Activated CD4-positive, CD25-positive, alpha-beta regulatory T cell (primary cell): ENCODE measurements at regions not wholly inside any gene's neighbourhood (a gene's known extent, or its start where the extent isn't known, plus 50 kb on each side); places are given as distances from the start of the nearest gene placed in this dataset.
"Not testable (repeated sequence)": the region's sequence is repeated elsewhere in the genome, so short reads cannot be mapped to it uniquely, and the experiment has no call there.

Experiments used
- DNase-seq, 4 experiments: peaks; one replicate each; lab custom pipeline; 2025; lab: John Stamatoyannopoulos, UW

DNA sequence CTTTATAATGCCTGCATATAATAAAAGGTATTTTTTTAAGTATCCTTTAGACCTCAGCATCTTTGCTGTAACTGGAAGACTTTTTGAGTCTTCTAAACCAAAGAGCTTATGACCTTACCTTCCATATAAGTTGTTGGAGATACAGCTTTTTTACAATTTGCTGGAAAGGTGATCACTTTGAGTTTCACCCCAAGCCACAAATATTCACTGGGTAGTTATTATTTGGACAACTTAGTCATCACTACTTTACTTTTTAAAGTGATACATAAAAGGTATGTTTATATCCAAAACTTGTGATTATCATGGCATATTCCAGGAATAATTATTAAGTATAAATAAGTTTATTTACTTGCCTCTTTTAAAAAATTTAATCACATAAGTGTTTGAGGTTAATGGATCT lies 246.7 kb upstream of the NRIP1 start:
- DNase-seq: no peak

DNA sequence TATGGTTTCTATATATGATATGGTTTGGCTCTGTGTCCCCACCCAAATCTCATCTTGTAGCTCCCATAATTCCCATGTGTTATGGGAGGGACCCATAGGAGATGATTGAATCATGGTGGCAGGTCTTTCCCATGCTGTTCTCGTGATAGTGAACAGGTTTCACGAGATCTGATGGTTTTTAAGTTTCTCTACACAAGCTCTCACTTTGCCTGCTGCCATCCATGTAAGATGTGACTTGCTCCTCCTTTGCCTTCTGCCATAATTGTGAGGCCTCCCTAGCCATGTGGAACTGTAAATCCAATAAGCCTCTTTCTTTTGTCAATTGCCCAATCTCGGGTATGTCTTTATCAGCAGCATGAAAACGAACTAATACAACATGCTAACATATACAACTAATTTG lies 252.2 kb upstream of the NRIP1 start:
- not testable (repeated sequence) for DNase-seq

DNA sequence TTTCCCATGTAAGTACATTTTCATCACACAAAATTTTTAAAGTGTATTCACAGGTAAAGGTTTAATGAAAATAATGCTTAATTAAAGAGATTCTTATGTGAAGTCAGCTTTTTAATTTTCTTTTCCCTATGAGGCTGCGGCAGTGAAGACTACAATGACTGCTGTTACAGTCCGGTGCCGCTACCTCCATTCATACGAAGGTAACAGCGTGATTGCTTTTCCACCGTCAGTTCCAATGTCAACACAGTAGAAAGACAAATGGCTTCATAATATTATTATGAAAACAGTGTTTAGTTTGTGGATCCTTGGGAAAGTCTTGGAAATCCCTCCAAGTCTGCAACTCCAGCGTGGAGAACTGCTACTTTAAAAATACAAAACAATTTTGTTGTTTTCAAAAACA lies 254.9 kb upstream of the NRIP1 start:
- DNase-seq: no peak

- DNase-seq: no peak
These were observed 259.7 kb upstream of the NRIP1 start for GRCh38 chr21:15324542-15324941.

GRCh38 chr21:15326032-15326867 lies 261.4 kb upstream of the NRIP1 start:
- no peak for DNase-seq

GRCh38 chr21:15327637-15328265 lies 263.0 kb upstream of the NRIP1 start:
- DNase-seq: no peak

- DNase-seq: no peak
These were observed 264.4 kb upstream of the NRIP1 start for GRCh38 chr21:15329191-15329590.

- DNase-seq: no peak
These were observed 266.1 kb upstream of the NRIP1 start for GRCh38 chr21:15330872-15331271.

GRCh38 chr21:15332572-15332971 lies 267.8 kb upstream of the NRIP1 start:
- no peak for DNase-seq

- no peak for DNase-seq
These were observed 268.4 kb upstream of the NRIP1 start for GRCh38 chr21:15333136-15333710.

DNA sequence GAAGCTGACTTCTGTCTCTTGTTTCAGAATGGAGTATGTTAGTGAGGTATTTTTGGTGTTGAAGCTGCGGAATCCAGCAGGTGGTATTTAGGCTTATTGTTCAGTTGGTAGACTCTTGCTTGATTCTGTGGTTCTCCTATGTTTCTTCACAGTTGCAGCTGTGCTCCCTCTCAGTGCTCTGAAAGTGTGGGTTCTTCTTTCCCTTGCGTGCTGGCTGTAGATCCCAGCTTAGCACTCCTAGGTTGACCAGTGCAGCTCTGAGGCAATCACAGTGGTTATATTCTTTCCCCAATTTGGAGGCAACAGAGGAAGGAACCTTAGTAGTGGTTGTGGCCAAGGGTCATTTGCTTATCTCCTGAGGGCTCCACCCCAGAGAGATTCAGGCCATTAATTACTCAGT lies 269.2 kb upstream of the NRIP1 start:
- no peak for DNase-seq

DNA sequence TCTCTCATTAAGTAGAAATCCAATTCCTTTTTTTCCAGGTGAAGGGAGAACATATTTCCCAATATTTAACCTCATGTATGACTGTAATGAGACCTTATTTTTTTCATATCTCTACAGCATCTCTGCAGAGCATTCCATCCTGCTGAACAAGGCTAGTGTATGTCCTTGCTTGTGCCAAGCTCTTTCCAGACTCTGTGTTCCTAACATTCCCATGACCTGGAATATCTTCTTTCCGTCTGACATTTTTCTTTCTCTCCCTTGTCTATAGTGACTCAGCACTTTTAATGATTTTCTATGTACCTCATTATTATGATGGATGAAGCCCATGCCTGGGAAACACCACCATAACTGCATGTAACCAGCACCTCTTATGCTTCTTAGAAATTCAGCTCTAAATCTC lies 278.3 kb upstream of the NRIP1 start:
- no peak for DNase-seq

- no peak for DNase-seq
These were observed 287.2 kb upstream of the NRIP1 start for GRCh38 chr21:15352009-15352408.

DNA sequence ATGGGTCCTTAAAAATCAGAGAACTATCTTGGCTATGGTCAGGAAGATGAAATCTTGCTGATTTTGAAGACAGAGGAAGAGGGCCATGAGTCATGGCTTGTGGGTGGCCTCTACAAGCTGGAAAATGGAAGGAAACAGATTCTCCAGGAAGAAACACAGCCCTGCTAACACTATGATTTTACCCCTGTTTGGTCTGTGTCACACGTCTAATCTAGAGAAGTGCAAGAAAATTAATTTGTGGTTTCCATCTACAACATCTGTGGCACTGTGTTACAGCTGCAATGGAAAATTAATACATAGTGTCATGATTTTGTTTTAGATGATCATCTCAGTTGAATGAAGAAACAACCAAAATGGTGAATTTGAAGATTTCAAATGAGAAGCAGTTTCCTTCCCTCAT lies 288.7 kb upstream of the NRIP1 start:
- no peak for DNase-seq

GRCh38 chr21:15354516-15354915 lies 289.7 kb upstream of the NRIP1 start:
- no peak for DNase-seq

DNA sequence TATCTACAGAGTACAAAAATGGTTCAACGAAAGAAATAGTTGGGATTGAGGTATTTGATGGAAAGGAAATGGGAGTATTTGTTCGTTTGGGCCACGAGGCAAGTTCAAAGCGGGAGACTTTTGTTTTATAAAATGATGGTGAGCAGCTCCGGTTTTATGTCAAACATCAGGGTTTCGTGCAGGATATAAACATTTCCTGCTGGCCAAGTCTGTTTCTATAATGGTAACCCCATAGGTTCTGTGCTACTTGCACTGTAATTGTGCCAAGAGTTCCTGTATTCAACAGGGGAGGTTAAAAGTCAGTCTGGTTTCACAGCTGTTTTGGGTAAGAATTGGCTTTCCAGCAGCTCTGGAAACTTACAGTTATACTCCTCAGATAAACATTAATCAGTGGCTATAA lies 290.3 kb upstream of the NRIP1 start:
- DNase-seq: no peak

- DNase-seq: no peak
These were observed 294.5 kb upstream of the NRIP1 start for GRCh38 chr21:15359251-15359650.

DNA sequence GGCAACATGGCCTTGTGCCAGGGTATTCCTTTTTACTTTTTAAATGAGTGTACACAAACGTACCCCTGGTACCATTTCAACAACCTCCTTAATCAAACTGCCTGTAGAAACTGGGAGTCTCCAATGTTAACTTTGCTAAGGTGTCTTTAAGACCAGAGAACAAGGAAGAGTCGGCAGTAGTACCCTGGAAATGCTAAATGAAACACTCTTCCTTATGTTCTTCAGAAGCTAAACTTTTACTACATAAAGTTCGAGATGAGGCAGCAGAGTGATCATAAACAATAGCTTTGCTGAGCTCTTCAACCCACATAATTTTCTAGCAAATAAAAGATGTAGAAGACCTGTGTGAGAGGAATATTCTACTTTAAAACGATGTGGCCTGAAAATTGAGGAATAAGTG lies 297.7 kb upstream of the NRIP1 start:
- DNase-seq: no peak

DNA sequence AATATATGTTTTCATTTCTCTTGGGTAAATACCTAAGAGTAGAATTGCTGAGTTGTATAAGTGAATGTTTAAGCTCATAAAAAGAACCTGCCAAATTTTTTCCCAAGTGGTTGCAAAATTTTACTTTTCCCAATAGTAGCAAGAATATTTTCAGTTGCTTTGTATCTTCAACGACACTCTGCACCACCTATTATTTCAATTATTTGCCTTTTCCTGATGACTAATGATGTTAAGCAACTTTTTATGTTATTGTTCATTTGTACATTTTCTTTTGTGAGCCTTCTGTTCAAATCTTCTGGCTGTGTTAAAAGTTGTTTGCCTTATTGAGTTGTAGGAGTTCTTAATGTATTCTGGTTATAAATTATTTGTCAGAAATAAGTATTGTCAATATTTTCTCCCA lies 299.1 kb upstream of the NRIP1 start:
- no peak for DNase-seq

GRCh38 chr21:15365751-15366392 lies 301.1 kb upstream of the NRIP1 start:
- no peak for DNase-seq

DNA sequence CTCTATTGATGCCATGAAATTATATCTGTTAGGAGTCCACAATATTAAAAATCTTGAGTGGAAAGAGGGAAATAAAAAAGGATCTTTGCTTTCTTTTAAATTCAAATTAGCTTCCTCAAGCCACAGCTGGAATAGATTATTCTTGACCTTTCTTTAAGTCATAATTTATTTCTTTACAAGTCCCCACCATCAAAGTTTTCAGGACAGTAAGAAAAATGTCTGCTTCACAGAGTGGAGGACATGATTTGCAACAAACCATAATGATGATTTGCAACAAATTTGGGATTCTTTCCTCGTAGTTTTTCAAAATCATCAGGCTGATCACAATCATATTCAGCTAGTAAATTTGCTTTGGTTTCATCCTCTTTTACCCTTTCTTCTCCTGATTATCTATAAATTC lies 301.8 kb upstream of the NRIP1 start:
- no peak for DNase-seq

DNA sequence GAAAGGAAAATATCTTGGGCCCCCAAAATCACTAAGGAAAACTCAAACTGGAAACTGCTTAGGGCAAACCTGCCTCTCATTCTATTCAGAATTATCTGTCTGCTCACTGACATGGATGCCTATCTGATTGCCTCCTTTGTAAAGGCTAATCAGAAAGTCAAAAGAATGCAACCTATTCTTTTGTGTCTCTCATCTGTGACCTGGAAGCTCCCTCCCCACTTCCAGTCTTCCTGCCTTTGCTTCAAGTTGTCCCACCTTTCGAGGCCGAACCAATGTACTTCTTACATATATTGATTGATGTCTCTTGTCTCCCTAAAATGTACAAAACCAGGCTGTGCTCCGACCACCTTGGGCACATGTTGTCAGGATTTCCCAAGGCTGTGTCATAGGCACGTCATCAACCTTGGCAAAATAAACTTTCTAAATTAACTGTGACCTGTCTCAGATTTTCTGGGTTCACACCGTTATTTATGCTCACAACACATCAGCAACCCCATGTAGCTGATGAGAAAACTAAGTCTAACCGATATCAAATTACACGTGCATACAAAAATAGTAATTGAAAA lies 302.3 kb upstream of the NRIP1 start:
- no peak for DNase-seq
